ENCODE measurements at regions not wholly inside any gene's neighbourhood (a gene's known extent, or its start where the extent isn't known, plus 50 kb on each side); places are given as distances from the start of the nearest gene placed in this dataset.
"Not testable (repeated sequence)": the region's sequence is repeated elsewhere in the genome, so short reads cannot be mapped to it uniquely, and the experiment has no call there.

DNA sequence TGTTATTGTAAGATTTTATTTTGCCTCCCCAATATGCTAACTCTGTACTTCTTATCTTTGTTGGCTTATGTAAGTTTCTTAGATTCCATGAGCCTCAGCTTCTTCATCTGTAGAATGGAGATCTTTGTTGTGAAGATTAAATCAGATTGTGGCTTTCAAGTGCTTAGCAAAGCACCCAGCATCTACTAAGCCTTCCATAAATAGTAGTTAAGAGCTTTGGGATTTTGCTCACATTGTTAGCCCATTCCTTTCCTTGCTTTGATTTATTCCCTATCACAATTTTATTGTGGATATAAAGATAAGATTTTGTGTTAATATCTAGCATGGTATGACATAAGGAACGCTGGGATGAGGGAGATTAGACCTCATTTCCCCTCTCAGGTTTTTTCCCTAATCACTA is 501.4 kb downstream of the PYDC2 start:
- no peak for DNase-seq (ENCODE audit: low read depth, low spot score)

DNA sequence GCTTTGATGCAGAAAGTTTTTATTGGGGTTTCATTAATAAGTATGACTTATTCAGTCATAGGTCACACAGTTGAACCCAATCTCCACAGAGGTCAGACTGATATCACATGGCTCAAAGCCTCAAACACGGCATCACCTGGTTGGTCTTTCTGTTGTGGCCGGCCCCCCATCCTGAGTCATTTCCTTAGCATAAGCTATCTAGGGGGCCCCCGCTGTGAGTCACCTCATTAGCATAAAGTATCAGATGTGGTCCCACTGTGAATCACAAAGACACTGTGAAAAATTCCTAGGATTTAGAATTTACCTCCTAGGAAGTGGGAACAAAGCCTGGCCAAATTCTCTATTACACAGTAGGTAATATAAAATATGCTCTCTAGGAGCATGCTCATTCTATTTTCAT is 502.2 kb downstream of the PYDC2 start:
- peak; percentile 88 for DNase-seq (ENCODE audit: low read depth, low spot score)

DNA sequence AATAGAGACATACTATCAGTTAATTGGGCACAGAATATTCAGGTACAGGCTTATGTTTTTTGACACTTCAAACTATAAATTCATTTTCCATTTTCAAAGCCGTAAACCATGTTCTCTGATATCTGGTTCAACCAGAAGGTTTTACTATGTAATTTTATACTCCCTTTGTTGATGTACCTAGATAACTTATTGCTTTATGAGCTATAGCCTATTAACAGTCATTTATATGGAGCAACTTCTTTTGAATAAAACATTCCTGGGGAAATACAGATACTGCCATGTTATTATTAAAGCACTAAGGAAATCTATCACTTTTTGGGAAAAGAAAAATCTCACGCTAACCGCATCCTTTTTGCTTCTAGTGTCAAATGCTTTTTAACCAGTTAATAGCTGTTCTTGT is 505.6 kb downstream of the PYDC2 start:
- DNase-seq (ENCODE audit: low read depth, low spot score): no peak

DNA sequence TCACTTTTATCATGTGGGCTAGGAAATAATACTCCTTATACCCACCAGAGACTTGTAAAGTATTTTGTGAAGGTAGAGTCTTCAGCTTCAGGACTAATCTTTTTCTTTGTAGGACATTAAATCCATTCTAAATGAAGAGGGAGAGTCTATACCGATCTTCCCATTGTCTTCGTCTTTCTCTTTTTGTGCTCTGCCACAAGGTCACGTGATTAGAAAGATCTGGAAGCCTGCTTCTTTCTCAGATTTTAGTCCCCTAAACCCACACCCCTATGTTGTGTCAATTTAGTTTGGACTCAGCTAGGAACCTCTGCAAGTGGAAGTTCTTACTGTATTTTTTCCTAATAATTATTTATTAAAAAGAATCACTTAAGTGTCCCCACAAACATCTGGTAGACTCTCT is 507.3 kb downstream of the PYDC2 start:
- no peak for DNase-seq (ENCODE audit: low read depth, low spot score)

DNA sequence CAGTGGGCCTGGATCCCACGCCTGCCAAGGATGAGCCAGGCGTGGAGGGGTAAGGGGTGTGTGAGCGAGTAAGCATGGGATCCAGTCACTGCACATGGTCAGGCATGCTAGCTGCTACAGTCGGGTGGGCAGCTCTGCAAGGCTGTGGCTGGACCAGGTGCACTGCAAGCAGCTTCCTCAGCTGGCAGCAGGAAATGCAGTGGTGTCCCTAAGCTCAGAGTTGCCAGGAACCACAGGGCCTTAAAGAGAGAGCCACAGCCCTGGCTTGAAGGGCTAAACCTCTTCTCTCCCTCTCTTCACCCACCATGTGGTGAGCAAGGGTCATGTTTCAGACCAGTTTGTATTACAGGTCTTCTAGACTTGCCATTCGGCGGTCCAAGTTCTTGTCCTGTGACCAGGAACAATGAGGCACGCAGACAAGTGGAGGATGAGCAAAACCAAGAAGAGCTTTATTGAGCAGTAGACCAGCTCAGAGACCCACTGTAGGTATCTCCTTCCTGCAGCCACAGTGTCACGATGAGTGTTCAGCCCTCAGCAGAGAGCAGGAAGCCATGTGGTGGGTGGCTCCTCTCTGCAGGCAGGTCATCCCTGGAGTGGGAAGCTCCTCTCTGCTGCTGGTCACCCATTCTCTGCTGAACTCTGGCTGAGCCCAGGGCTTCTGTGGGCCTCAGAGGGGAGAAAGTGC is 511.9 kb downstream of the PYDC2 start:
- DNase-seq (ENCODE audit: low read depth, low spot score): no peak

DNA sequence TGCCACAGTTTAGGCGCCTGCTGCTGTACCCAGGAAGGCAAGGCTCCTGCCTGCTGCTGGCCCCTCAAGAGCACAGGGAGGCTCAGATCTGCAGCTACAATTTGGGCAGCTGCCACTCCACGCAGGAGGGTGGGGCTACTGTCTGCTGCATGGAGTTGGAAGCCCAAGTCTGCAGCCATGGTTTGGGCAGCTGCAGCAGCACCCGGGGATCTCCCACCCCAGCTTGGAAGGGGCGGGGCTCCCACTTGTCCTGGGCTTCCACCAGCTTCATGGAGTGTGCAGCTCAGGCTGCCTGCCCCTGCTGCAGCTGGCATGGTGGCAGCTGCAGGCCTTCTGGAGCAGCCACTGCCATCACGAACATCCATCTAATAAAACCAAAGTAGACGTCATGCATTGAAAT is 512.9 kb downstream of the PYDC2 start:
- DNase-seq (ENCODE audit: low read depth, low spot score): no peak

DNA sequence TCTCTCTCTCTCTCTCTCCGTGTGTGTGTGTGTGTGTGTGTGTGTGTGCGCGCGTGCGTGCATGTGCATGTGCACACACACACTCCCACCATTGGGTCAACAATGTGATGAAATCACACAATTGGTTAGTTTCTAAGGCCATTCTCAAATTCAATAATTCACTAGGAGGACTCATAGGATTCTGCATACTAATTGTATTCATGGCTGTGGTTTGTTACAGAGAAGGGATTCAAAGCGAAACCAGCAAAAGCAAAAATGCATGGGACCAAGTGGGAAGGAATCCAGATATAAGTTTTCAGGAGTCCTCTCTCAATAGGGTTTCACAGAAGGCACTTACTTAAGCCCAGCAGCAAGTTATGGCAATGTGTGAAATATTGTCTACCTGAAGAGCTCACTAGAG is 515.0 kb downstream of the PYDC2 start:
- DNase-seq (ENCODE audit: low read depth, low spot score): no peak

DNA sequence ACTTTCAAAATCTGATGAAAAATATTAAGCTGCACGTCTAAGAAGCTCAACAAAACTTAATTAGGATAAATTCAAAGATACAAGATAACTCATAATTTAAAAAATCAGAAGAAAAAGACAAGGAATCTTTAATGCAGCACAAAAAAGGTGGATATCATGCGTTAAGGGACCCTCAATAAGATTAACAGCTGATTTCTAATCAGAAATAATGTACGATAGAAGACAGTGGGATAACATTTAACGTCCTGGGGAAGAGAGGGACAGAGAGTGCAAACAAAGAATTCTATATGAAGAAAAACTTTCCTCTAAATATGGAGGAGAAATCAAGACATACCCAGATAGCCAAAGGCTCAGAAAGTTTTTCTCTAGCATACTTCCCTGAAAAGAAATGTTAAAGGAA is 519.5 kb downstream of the PYDC2 start:
- no peak for DNase-seq (ENCODE audit: low read depth, low spot score)

DNA sequence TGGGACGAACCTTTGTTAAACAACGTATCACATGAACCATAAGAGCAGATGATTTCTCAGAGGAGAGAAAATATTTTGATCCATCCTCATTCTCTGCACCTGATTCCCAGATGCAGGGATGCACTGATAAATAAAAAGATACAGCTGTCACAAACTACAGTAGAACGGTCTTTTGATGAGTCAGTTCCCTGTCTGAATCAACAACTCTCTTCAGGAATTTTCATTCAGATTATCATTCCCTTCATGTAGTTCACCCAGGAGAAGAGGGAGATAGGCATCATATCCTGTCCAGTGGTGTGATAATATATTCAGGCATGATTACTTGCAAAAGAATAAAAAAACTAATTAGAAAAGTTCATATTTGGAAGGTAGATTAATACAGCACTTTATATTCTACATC is 521.5 kb downstream of the PYDC2 start:
- DNase-seq (ENCODE audit: low read depth, low spot score): no peak

DNA sequence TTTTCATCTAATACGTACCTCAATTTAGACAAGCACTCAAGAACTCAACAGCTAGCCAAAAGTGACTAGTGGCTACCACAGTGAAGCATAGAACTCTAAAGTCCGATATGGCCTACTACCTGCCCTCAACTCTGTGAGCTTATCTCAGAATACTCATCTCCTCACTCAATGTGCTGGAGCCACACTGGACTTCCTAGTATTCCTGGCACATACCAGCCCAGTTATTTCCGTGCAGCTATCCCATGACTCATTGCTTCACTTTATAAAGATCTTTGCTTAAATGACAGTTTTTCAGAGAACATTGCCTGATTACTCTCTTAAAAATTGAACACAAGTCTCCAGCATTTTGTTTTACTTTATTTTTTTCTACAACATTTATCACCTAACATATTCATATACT is 524.7 kb downstream of the PYDC2 start:
- peak; percentile 56 for DNase-seq (ENCODE audit: low read depth, low spot score)

DNA sequence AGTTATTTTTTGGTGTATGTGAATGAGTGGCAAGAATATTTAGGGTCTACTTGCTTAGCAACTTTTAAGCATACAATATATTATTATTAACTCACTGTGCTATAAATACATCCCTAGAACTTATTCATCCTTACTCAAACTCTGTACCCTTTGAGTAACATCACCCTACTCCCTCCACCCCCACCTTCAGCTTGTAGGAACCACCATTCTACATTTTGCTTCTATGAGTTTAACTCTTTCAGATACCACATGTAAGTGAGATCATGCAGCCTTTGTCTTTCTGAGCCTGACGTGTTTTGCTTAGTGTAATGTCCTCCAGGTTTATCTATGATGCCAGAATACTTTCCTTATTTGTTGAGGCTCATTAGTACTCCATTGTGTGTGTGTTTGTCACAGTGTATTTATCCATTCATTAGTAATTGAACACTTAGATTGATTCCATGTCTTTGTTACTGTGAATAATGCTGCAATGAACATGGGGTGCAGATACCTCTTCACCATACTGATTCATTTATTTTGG is 526.9 kb downstream of the PYDC2 start:
- DNase-seq (ENCODE audit: low read depth, low spot score): no peak

DNA sequence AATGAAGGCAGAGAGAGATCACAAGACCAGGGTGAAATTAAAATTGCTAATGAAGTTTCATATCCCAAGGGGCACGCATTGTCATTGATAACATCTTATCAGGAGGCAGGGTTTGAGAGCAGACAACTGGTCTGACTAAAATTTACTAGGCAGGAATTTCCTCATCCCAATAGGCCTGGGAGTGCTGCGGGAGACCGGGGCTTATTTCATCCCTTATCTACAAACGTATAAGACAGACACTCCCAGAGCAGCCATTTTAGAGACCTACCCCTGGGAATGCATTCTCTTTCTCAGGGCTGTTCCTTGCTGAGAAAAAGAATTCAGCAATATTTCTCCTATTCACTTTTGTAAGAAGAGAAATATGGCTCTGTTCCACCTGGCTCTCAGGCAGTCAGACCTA is 533.0 kb downstream of the PYDC2 start:
- DNase-seq (ENCODE audit: low read depth, low spot score): not testable (repeated sequence)

DNA sequence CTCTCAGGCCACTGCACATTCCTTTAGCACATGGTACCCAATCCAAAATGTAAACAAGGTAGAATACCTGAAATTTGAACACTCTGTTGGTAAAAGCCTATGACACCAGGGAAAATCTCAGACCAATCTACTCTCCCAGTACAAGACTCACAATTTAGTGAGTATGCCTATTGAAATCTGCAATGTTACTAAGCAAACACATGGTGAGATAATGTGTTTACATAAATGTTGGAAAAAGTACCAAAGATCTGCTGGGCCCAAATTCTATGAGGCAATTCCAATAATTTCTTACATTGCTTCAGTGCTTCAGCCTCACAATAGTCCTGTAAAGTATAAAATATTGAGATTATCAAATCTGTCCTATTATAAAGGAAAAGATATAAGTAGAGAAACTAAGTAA is 536.1 kb downstream of the PYDC2 start:
- DNase-seq (ENCODE audit: low read depth, low spot score): no peak

DNA sequence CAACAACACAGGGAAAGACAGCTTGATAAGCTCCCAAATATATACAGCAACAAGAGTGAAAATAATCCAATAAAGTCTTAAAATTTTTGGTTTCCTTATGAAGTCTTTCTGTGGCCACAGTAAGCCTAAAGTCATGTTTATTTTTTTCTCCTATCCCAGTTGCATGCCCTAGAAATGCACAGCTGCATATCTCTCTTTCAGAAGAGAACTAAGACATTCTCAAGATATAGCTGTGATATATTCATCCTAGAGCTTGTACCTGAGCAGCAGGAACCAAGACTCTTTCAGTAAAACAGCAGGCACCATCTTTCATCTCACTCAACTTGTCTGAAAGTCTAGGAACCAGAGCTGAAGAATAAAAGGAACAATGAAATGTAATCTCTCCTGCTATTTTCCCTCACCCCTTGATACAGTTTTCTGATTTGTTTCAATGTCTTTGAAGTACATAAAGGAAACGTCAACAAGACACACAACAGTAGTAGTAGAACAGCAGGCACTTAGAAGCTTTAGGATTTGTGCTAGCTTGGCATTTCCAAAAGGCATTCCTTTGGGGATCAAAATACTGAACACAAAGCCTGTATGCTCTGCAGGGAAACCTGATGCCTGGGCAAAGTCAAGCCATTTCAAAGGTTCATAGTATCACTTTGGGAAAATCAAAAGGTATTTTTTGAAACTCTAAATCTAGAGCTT is 536.8 kb downstream of the PYDC2 start:
- DNase-seq (ENCODE audit: low read depth, low spot score): peak; percentile 13

DNA sequence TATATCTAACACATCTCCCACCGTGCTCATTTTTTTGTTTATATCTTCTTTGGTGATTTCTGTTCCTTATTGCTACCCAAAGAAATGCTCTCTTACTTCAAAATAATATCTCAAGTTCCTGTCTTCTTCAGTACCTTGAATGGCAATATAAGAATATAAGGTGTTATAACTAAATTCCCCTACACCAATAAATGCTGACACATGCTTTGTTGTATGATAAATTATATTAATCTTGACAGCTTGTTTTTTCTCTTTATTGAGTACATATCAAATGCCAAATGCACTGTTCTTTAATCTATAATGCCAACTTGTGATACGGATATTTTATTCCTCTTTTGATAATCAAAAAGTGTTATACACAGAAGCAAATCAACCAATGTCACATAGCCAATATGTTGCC is 540.3 kb downstream of the PYDC2 start:
- DNase-seq (ENCODE audit: low read depth, low spot score): no peak

DNA sequence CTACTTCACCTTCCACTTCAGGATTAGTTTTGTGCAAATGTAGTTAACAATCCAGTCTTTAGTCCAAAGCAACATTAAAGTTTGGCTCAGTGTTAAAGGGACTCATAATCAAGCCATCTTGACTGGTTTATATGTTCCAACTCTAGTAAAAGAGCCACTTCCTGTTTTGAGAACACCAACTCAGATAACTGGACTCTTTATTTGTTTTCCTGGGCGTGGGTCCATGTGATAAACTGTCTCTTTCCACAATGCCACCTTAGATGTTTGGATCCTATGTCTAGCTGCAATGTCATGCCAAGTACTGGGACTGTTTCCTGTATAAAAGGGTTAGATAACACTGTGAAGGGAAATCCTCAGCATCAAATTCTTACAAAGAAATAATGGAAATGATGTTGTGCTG is 545.0 kb downstream of the PYDC2 start:
- DNase-seq (ENCODE audit: low read depth, low spot score): peak; percentile 8

DNA sequence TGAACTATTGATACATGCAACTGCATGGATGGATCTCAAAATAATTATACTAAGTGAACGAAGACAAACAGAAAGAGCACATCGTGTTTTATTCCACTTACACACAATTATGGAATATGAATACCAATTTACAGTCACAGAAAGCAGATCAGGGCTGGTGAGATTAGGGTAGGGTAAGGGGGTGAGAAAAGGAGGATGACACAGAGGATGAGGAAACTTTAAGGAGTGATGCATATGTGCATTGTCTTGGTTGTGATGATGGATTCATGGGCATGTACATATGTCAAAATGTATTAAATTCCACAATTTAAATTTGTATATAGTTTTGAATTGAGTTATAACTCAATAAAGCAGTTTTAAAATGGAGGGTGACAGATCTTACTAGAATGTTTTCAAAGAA is 548.9 kb downstream of the PYDC2 start:
- DNase-seq (ENCODE audit: low read depth, low spot score): no peak

DNA sequence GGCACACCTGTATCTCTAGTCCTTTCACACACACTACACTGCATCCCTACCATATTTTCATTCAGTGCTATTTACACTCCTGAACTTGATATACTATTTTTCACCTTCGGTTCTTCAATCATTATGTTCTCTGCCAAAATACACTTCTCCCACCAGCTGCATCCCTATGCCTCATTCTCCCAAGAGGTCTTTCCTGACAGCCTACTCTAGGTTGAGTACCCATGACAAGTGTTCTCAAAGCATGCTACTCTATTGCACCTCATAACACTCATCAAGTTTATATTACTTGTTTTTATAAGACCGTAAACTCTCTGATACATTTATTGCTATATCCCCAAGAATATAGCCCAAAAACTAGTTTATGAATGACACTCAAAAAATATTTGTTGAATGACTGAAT is 549.5 kb downstream of the PYDC2 start:
- DNase-seq (ENCODE audit: low read depth, low spot score): no peak

DNA sequence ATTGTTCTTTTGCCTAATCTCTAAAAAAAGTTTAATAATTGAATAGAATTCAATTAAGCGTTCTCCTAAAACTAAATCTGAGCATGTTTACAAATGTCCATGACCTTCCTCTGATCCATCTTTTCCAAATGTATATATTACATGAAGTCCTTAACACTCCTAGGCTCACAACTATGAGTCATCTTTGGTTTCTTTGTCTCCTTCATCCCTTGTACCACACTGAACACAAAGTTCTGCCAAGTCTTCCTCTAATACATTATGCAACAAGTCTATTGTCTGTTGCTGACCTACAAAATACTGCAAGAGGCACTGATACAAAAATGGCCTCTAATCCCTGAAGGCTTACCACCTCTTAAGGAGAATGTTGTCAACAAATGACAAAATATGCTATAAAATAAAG is 550.2 kb downstream of the PYDC2 start:
- peak; percentile 55 for DNase-seq (ENCODE audit: low read depth, low spot score)

DNA sequence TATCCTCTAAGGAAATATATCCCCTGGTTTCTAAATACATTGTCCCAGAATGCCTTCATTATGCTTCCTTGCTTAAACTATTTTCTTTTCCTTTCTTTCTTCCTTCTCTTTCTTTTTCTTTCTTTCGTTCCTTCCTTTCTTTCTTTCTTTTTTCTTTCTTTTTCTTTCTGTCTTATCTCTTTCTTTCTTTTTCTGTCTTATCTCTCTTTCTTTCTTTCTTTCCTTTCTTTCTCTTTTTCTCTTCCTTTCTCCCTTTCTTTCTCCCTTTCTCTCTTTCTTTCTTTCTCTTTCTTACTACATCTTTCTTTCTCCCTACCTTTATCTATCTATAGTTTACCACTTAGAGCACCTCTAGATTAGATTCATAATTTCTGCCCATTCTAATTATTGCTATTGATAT is 552.1 kb downstream of the PYDC2 start:
- DNase-seq (ENCODE audit: low read depth, low spot score): no peak

DNA sequence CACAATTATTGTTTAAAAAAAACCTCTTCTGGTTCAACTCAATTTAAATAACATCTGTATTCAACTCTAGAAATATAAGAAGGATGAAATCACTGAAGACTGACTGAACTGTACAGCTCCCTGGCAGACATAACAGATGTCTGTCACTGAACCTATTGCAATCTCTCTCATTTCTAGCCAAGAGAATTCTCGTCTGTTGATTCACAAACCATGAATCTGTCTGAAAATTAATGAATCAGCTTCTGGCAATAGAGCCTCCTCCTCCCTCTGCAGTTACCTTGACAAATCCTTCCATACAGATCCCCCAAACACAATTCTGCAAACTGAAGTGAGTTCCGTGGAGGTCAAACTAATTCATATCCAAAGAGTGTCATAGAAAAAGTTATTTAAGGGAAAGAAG is 561.4 kb downstream of the PYDC2 start:
- DNase-seq (ENCODE audit: low read depth, low spot score): peak; percentile 78

DNA sequence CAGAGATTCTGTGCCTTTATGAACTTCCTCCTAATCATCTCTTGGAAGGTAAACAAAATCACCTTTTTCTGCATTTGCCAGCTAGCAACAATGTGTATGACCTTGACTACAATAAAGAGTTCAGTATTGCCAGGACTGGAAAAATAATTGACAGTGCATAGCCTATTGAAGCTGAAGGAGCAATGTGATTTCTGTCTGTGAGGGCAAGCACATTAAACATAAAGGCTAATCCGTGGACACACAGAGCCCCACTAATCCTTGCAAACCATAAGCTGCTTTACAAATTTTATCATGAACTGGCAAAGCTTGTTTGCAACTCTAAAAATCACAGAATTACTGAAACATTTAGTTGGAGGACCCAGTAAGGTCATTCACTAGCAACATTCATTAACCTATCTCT is 563.8 kb downstream of the PYDC2 start:
- DNase-seq (ENCODE audit: low read depth, low spot score): no peak

DNA sequence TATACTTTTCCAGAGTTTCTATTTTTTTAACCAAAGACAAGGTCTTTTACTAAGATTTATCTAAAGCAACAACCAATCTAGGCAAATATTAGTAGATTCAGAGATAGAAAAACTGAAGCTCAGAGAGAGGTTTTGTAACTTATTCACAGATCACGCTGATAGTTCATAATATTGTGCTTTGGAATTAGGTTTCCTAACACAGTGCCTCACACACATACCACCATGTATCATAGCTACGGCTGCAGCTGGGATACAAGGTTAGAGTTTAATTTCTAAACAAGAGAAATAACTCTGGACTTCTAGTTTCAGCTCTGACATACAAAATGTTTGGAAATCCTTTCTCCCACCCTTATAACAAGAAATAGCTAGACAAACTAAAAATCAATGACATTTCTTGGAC is 565.7 kb downstream of the PYDC2 start:
- DNase-seq (ENCODE audit: low read depth, low spot score): no peak

DNA sequence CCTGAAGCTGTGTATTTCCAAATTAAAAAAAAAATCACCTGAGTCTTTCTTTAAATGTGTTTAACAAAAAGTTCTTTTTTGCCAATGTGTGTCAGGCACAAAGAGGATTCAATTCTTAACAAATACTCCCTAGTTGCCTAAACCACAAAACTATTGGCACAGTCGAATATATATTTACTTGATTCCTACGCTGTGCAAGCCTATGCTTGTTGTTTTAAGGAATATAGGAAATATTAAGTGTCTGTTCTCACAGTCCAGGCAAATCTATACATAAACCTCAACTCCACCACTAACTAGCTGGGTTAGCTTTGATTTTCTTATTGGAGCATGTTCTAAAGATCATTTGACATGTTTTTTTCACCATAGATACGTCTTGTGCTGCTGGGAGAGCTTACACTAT is 571.0 kb downstream of the PYDC2 start:
- no peak for DNase-seq (ENCODE audit: low read depth, low spot score)

Measured in astrocyte of the hippocampus (primary cell).